Upper lobe of right lung (tissue), 1 donor: ENCODE measurements at regions not wholly inside any gene's neighbourhood (a gene's known extent, or its start where the extent isn't known, plus 50 kb on each side); places are given as distances from the start of the nearest gene placed in this dataset.
A peak's percentile ranks its signal among the peaks of the same experiment; 100 is the strongest.

Experiments
- ATAC-seq: fragments of 200-7000 bp; cut with Tn5 transposase; one replicate; pipeline ENCODE4 v1.9.1; 2020; ENCODE audit warnings: mild to moderate bottlenecking, moderate library complexity
- DNase-seq: peaks from one replicate; pipeline ENCODE4 v3.0.0-alpha.2; 2020
- H3K27ac ChIP-seq: fragments of 200-600 bp; one replicate; pipeline ENCODE4 v1.8.0; 2022
- H3K27me3 ChIP-seq: fragments of 200-600 bp; one replicate; pipeline ENCODE4 v1.8.0; 2022; ENCODE audit warnings: mild to moderate bottlenecking
- H3K36me3 ChIP-seq: fragments of 200-600 bp; one replicate; pipeline ENCODE4 v1.8.0; 2022
- H3K4me1 ChIP-seq: fragments of 200-600 bp; one replicate; pipeline ENCODE4 v1.8.0; 2022
- H3K4me3 ChIP-seq: fragments of 200-600 bp; one replicate; pipeline ENCODE4 v1.8.0; 2022; ENCODE audit warnings: mild to moderate bottlenecking
- H3K9me3 ChIP-seq: fragments of 200-600 bp; one replicate; pipeline ENCODE4 v1.8.0; 2022
- CTCF ChIP-seq: fragments of 200-600 bp; IDR thresholded peaks from one replicate; pipeline ENCODE4 v1.8.0; 2022; ENCODE audit warnings: antibody characterized with exemption
- intact Hi-C: fragments of 100-400 bp; cut with DNase I; formaldehyde crosslinking; loops from one replicate; pipeline ENCODE4 v1.11.0; 2022
- donor health status: DM: no; HTN: yes; CAD: no; lungs with severe emphysema.

GRCh38 chr16:86245351-86245750, 265.0 kb upstream of the FOXF1 start:
- no peak for ATAC-seq
- TF ChIP-seq CTCF: no peak

GRCh38 chr16:86245895-86246294, 264.4 kb upstream of the FOXF1 start:
- DNase-seq (no peak), ATAC-seq (no peak)
- no peaks in the 10 kb centered on the region for H3K9me3 ChIP-seq
- no peaks in the 10 kb centered on the region for H3K4me1 ChIP-seq
- peaks cover 7% of the 10 kb centered on the region for H3K27me3 ChIP-seq
- no peaks in the 10 kb centered on the region for H3K36me3 ChIP-seq
- H3K4me3 ChIP-seq: no peak overlapping the region
- H3K27ac ChIP-seq: no peak overlapping the region
- intact Hi-C loops: no loop called here
- TF ChIP-seq CTCF: no peak

More at GRCh38 chr16:86245351-86245750, 265.0 kb upstream of the FOXF1 start:
- Histone ChIP-seq H3K27ac (no peak overlapping the region), H3K36me3 (no peaks in the 10 kb centered on the region), H3K4me3 (no peak overlapping the region), H3K27me3 (peaks cover 7% of the 10 kb centered on the region), H3K9me3 (no peaks in the 10 kb centered on the region), H3K4me1 (no peaks in the 10 kb centered on the region)
- DNase-seq: no peak
- intact Hi-C loops: no loop called here

- Histone ChIP-seq H3K27me3 (peaks cover 7% of the 10 kb centered on the region), H3K4me3 (no peak overlapping the region), H3K27ac (no peak overlapping the region), H3K9me3 (no peaks in the 10 kb centered on the region), H3K36me3 (no peaks in the 10 kb centered on the region), H3K4me1 (no peaks in the 10 kb centered on the region)
- ATAC-seq: no peak
- intact Hi-C loops: no loop called here
- no peak for TF ChIP-seq CTCF
- no peak for DNase-seq
Observed at GRCh38 chr16:86248310-86248905, 261.9 kb upstream of the FOXF1 start.

- intact Hi-C loops: no loop called here
Observed at GRCh38 chr16:86249631-86250030, 260.7 kb upstream of the FOXF1 start.

GRCh38 chr16:86251682-86252081, 258.6 kb upstream of the FOXF1 start:
- ATAC-seq (no peak), DNase-seq (no peak)
- Histone ChIP-seq H3K9me3 (no peaks in the 10 kb centered on the region), H3K27ac (no peak overlapping the region), H3K27me3 (no peaks in the 10 kb centered on the region), H3K4me3 (no peak overlapping the region), H3K36me3 (no peaks in the 10 kb centered on the region), H3K4me1 (no peaks in the 10 kb centered on the region)
- TF ChIP-seq CTCF: no peak
- intact Hi-C loops: no loop called here

More at GRCh38 chr16:86249631-86250030, 260.7 kb upstream of the FOXF1 start:
- Histone ChIP-seq H3K27me3 (no peaks in the 10 kb centered on the region), H3K27ac (no peak overlapping the region), H3K4me3 (no peak overlapping the region), H3K4me1 (no peaks in the 10 kb centered on the region), H3K9me3 (no peaks in the 10 kb centered on the region), H3K36me3 (no peaks in the 10 kb centered on the region)
- no peak for ATAC-seq
- TF ChIP-seq CTCF: no peak
- DNase-seq: no peak

- DNase-seq (no peak), ATAC-seq (peak; percentile 47)
- no peaks in the 10 kb centered on the region for H3K36me3 ChIP-seq
- no peaks in the 10 kb centered on the region for H3K4me1 ChIP-seq
- no peaks in the 10 kb centered on the region for H3K9me3 ChIP-seq
- H3K27me3 ChIP-seq: no peaks in the 10 kb centered on the region
- H3K4me3 ChIP-seq: no peak overlapping the region
- no peak overlapping the region for H3K27ac ChIP-seq
- peak; percentile 50 for TF ChIP-seq CTCF
- intact Hi-C loops: no loop called here
Observed at GRCh38 chr16:86252596-86252995, 257.7 kb upstream of the FOXF1 start.
